ENCODE measurements at regions not wholly inside any gene's neighbourhood (a gene's known extent, or its start where the extent isn't known, plus 50 kb on each side); places are given as distances from the start of the nearest gene placed in this dataset.

GRCh38 chr11:13880634-13881033, 81.9 kb upstream of the SPON1 start:
- Histone ChIP-seq H3K9me3 (ENCODE audit: insufficient read depth, low read length) (no peaks in the 10 kb centered on the region), H3K4me2 (ENCODE audit: low read depth, low read length, poor library complexity, severe bottlenecking) (no peak overlapping the region)

GRCh38 chr11:13881226-13881905, 81.2 kb upstream of the SPON1 start:
- no peak overlapping the region for H3K4me3 ChIP-seq (ENCODE audit: insufficient read depth, low read length, poor library complexity, severe bottlenecking)
- H3F3A ChIP-seq (ENCODE audit: insufficient read depth): no peaks in the 10 kb centered on the region
- no peaks in the 10 kb centered on the region for H3K36me3 ChIP-seq (ENCODE audit: low read length)
- H3K9me3 ChIP-seq (ENCODE audit: insufficient read depth, low read length): no peaks in the 10 kb centered on the region
- no peak overlapping the region for H3K9ac ChIP-seq (ENCODE audit: low read length)
- H2AFZ ChIP-seq (ENCODE audit: low read depth, low read length, severe bottlenecking): no peak overlapping the region
- H3K27ac ChIP-seq (ENCODE audit: low read depth, low read length): no peak overlapping the region
- H3K4me2 ChIP-seq (ENCODE audit: low read depth, low read length, poor library complexity, severe bottlenecking): no peak overlapping the region
- H3K79me2 ChIP-seq (ENCODE audit: insufficient read depth, low read length): no peaks in the 10 kb centered on the region
- H4K20me1 ChIP-seq (ENCODE audit: low read depth, low read length): no peaks in the 10 kb centered on the region
- no peaks in the 10 kb centered on the region for H3K27me3 ChIP-seq (ENCODE audit: low read length)
- H3K9me2 ChIP-seq (replicated peaks; ENCODE audit: insufficient read depth, low read length): no peaks in the 10 kb centered on the region
- TF ChIP-seq CTCF (IDR thresholded peaks at IDR 0.05; ENCODE audit: insufficient read depth, low read length, poor library complexity, severe bottlenecking) (no peak), EZH2phosphoT487 (conservative IDR thresholded peaks at IDR 0.05; ENCODE audit: low read length) (no peak)

More at GRCh38 chr11:13880634-13881033, 81.9 kb upstream of the SPON1 start:
- no peaks in the 10 kb centered on the region for H3F3A ChIP-seq (ENCODE audit: insufficient read depth)
- no peak overlapping the region for H2AFZ ChIP-seq (ENCODE audit: low read depth, low read length, severe bottlenecking)
- H3K36me3 ChIP-seq (ENCODE audit: low read length): no peaks in the 10 kb centered on the region
- no peak overlapping the region for H3K27ac ChIP-seq (ENCODE audit: low read depth, low read length)
- TF ChIP-seq EZH2phosphoT487 (conservative IDR thresholded peaks at IDR 0.05; ENCODE audit: low read length): no peak
- no peak for TF ChIP-seq CTCF (IDR thresholded peaks at IDR 0.05; ENCODE audit: insufficient read depth, low read length, poor library complexity, severe bottlenecking)
- no peaks in the 10 kb centered on the region for H3K27me3 ChIP-seq (ENCODE audit: low read length)
- H3K9me2 ChIP-seq (replicated peaks; ENCODE audit: insufficient read depth, low read length): no peaks in the 10 kb centered on the region
- no peak overlapping the region for H3K4me3 ChIP-seq (ENCODE audit: insufficient read depth, low read length, poor library complexity, severe bottlenecking)
- H3K79me2 ChIP-seq (ENCODE audit: insufficient read depth, low read length): no peaks in the 10 kb centered on the region
- no peaks in the 10 kb centered on the region for H4K20me1 ChIP-seq (ENCODE audit: low read depth, low read length)
- H3K9ac ChIP-seq (ENCODE audit: low read length): no peak overlapping the region

- H3K4me3 ChIP-seq (ENCODE audit: insufficient read depth, low read length, poor library complexity, severe bottlenecking): no peak overlapping the region
- no peak overlapping the region for H3K27ac ChIP-seq (ENCODE audit: low read depth, low read length)
- no peaks in the 10 kb centered on the region for H3K27me3 ChIP-seq (ENCODE audit: low read length)
- no peaks in the 10 kb centered on the region for H3F3A ChIP-seq (ENCODE audit: insufficient read depth)
- H3K79me2 ChIP-seq (ENCODE audit: insufficient read depth, low read length): no peaks in the 10 kb centered on the region
- no peaks in the 10 kb centered on the region for H3K9me2 ChIP-seq (replicated peaks; ENCODE audit: insufficient read depth, low read length)
- H3K9me3 ChIP-seq (ENCODE audit: insufficient read depth, low read length): no peaks in the 10 kb centered on the region
- H3K4me2 ChIP-seq (ENCODE audit: low read depth, low read length, poor library complexity, severe bottlenecking): no peak overlapping the region
- H3K36me3 ChIP-seq (ENCODE audit: low read length): no peaks in the 10 kb centered on the region
- no peak overlapping the region for H2AFZ ChIP-seq (ENCODE audit: low read depth, low read length, severe bottlenecking)
- no peak for TF ChIP-seq EZH2phosphoT487 (conservative IDR thresholded peaks at IDR 0.05; ENCODE audit: low read length)
- TF ChIP-seq CTCF (IDR thresholded peaks at IDR 0.05; ENCODE audit: insufficient read depth, low read length, poor library complexity, severe bottlenecking): no peak
- no peak overlapping the region for H3K9ac ChIP-seq (ENCODE audit: low read length)
- H4K20me1 ChIP-seq (ENCODE audit: low read depth, low read length): no peaks in the 10 kb centered on the region
Measured at GRCh38 chr11:13883042-13883441, 79.5 kb upstream of the SPON1 start.

Data from SU-DHL-6 (cell line).